Ammon's horn (tissue), 1 donor: ENCODE measurements at regions not wholly inside any gene's neighbourhood (a gene's known extent, or its start where the extent isn't known, plus 50 kb on each side); places are given as distances from the start of the nearest gene placed in this dataset.

Experiments
- DNase-seq: peaks from one replicate; pipeline ENCODE4 v3.0.0-alpha.2; 2016; ENCODE audit warnings: low spot score

DNA sequence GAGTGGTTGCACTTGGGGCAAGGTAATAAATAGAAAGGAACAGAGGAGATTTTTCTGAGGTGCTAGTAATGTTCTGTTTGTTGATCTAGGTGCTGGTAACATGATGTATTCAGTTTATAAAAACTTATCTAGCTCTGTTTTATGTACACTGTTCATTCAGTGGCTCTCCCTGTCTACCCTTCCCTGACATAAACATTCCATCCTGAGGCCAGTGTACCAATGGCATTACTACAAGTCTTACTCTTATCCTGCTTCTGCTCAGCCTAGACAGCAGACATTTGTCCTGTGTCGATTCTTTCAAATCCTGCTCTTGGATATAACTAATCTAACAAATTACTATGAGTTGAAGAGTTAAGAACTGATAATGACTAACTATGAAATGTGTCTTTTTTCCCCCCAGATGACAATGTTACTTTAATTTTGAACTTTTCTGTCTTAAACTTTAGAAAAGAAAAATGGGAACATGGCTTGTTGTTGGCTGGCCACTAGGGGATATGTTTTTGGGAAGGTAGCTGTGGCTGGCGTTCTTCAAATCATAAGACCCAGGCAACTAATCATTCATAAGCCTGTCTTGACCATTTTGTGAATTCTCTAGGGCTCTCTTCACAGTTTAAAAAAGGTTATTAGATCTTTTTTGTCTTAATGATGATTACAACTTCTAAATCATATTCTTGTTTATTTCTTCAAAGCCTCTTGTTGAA, 390.9 kb downstream of the PBX1 start:
- no peak for DNase-seq

DNA sequence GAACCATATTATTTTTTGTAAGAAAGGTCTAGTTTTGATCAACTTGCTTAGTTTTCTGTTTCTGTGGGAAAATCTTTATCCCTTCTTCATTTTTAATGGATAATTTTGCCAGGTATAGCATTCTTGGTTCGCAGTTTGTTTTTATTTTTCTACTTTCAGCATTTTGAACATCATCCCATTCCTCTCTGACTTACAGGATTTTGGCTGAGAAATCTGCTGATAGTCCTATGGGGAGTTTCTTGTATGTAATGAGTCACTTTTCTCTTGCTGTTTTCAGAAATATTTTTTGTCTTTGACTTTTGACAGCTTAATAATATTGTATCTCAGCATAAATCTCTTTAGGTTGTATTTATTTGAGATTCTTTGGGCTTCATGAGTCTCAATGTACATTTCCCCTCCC, 389.1 kb downstream of the PBX1 start:
- no peak for DNase-seq

DNA sequence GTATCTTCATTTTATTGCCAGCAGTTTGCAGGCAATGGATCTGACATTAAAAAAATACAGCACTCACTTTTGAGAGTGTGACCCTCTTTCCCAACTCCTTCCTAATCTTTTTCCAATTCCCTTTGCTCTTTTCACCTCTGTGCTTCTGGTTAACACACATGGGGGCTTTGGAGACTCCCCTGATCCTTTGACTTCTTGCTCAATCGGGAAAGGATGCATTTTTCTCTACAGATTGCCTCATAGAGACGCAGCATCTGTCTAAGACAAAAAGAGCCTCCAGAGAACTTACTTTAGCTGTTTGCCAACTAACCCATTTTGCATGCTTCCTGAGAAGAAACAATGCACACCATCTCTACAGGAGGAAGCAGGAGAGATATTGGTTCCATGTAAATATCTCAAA, 378.3 kb downstream of the PBX1 start:
- no peak for DNase-seq

DNA sequence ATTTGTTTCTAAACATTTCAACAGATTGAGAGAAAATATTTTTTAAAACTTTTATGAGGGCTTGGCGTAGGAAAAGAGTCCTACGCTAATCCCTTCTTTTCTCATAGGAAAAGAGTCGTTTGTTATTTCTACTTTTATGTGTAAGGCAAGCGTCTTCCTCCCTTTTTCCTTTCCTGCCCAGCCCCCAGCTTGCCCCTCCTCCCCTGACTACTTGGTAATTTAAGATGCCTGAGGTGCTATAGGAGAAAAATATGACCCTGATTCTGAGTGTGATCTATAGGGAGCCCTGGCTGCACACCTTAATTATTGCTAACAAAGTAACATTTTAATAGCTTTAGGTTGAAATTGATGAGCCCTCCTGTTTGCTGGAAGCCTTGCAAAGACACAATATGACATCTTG, 373.6 kb downstream of the PBX1 start:
- DNase-seq, result no peak

DNA sequence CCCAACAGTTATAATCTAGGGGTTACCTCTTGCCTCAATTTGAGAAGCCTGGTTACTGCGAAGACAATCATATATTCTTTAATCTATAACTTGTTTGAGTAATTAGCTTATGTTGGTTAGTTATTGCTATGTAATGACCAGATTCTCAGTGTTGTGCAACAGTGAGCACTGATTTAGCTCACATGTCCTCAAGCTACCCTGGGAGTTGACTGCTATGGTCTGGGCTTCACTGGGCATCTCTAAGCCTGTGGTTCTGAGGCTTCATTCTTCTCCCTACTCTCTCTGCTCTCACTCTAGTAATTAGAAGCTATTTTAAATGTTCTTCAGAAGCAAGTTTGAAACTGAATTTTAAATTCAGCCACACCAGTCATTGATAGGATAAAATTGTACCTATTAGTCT, 371.8 kb downstream of the PBX1 start:
- no peak for DNase-seq

DNA sequence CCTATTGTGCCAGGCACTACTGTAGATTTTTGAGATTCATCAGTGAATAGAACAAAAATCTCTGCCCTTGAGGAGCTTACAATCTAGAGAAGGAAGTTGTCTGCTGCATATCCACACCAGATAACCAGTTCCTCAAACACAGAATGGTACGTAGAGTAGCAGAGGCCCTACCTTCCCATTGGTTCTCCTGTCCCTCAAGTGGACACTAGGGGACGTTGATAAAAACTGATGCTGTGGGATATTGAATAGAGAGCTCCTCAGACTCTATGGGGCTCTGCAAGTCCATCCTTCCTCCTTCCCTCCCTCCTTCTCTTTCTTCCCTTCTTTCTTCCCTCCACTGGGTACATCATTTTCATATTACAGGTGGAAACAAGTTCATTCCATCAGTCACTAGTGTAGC, 371.3 kb downstream of the PBX1 start:
- DNase-seq, result no peak

DNA sequence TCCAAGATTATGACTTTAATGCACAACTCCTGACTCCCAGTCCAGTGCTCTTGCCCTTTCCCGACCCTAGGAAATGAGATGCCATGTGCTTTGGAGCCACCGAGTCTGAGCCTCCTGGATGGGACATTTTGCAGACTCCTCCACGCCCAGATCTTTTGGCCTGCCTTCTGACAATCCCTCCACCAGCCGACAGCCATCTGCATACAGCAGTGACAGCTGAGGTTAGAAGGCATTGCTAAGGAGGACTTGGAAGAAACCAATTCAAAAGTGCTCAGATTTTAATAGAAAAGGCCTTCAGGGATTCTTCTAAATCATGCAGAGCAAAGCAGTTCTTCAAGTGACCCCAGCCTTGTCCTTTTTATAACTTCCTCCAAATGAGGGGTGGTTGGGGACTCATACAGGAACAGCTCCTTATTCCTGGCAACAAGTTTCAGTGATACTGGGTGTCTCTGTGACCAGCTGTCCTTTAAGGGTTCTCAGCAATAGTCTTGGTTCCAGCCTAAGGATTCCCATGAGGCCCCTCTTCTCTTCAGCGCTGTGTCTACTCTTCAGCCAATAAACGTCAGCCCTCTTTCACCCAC, 369.3 kb downstream of the PBX1 start:
- DNase-seq, result no peak

DNA sequence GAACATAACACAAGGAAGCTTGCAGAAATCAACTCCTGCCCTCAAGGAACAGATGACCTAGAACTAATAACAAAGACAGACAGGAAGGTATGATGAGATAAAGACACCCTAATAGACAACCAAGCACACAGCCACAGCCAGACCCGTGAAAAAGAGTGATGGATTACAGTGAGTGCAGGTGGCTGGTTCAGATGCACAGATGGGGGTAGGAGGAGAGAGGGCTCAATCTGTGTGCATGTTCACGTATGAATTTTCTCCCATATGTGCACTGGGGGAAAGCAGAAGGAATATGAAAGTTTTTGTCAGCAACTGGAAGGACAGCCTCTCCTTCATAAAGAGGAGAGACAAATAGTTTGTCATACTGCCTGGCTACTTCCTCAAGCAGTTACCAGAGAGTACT, 367.1 kb downstream of the PBX1 start:
- DNase-seq, result peak; percentile 55

DNA sequence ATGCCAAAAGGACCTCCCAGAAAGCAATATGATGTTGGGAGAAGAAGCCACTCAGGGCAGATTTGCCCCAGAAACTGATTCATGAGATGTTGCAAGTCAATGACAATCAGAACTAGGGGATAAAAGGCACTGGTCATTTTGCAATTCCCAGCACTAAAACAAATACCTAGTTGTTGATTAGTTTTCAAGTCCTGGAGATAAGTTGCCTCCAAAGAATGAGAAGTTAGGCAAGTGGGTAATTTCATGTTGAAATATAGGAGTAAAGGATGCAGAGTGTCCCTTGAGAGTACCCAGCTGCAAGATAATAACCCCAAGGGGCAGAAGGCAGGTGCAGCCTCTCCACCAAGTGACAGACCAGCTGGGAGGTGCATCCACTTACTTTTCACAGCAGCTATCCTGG, 363.6 kb downstream of the PBX1 start:
- DNase-seq, result no peak

DNA sequence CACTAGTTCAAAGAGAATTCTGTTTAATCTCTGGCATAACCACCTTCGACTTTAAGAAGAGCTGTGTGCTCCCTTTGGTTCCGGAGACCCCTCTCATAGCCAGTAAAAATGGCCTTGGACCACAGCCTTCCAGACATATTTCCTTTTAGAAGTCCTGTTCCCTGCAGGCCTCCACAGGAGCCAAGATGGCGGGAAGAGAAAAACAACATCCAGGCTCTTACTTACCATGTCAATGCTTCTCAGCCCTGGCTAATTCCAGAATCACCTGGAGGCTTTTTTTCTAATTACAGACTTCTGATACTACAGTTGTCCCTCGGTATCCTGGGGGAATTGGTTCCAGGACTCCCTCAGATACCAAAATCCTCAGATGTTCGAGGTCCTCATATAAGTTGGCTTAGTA, 362.5 kb downstream of the PBX1 start:
- DNase-seq, result no peak

DNA sequence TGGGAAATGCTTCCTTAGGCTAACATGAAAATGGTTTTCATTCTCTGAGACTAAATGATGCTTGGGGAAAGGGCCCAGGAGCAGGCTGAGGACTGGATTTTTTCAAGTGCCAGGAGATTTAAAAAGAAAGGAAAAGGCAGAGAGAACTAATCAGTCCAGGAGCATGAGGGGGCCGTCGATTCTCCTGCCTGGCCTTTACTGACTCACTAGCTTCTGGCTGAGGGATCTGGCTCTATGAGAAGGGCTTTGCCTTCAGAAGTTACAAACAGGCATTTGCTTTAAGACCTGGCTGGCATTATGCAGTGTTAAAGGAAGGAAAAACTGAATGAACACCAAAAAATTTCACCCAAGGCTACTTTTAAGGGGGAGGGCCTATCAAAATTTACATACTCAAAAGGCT, 359.2 kb downstream of the PBX1 start:
- DNase-seq, result no peak

DNA sequence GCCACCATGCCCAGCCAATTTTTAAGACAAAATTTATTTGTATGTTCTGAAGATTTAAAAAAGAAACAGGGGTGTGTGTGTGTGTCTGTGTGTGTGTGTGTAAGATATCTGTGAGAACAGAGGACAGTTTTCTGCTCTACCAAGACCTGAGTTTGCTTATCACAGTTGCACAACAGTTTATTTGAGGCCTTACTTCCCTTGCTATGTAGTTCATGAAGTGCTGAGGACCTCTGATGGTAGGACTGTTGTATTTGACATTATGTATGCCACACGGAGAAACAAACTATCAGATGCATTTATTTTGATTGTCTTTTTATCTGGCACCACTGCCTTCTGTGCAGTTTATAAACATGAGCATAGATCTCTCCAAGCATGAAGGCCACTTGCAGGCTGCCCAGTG, 355.2 kb downstream of the PBX1 start:
- DNase-seq, result peak; percentile 63

DNA sequence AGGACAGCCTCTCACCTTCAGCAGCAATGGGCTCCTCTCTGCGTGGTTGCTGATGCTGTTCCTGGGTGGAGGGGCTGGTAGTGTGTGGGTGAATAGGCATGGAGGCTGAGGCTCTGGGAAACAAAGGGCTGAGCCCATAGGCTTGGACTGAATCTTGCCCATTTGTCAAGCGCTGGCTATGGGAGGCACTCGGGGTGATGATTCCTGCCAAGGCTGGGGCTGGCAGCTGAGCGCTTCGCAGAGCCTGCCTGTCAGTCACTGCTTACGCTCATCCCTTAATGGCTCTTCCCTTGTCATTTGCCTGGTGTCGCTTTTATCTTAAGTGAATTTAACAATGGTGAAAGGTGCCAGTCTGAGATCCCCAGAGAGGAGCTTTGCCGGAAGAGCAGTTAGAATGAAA, 353.3 kb downstream of the PBX1 start:
- no peak for DNase-seq

DNA sequence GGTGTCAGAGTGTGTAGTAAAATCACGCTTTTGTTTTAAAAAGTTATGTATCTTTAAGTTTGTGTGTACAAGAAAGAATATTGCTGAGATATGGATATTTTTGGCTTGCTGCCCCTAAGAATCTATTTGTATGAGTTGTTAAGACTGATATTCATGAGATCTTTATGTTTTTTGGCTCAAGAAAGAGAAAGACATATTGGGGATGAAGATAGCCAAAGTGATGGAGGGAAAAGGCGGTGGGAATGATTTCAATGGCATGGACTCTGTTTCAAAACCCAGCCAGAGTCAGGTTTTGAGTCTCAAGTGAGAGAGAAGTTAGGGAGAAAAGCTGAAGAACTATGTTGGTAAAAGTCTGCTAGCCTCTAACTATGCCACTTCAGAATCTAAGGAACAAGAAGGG, 351.7 kb downstream of the PBX1 start:
- DNase-seq, result no peak

DNA sequence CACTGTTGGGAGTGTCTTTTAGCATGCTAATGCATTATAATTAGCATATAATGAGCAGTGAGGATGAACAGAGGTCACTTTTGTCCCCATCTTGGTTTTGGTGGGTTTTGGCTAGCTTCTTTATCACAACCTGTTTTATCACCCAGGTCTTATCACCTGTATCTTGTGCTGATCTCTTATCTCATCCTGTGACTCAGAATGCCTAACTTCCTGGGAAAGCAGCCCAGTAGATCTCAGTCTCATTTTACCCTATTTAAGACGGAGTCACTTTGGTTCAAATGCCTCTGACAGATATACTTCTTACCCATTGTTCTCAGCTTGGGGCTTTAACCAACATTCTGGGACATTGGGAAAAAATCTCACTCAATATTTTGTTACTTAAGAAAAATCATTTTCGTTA, 348.7 kb downstream of the PBX1 start:
- no peak for DNase-seq

DNA sequence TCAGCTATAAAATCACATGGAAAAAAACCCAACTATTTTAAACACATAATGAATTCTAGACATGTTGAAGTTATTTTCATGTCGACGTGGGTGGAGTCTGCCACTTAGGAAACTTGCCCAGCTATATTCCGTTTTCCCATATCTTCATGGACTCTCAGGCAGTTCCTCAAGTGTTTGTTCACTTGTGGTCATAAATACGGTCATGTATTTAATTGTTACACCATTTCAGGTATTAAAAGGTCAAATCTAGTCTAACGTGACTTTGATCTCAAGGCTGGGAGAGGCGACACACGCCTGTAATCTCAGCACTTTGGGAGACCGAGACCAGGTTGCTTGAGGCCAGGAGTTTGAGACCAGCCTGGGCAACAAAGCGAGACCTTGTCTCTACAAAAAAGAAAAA, 346.9 kb downstream of the PBX1 start:
- no peak for DNase-seq

DNA sequence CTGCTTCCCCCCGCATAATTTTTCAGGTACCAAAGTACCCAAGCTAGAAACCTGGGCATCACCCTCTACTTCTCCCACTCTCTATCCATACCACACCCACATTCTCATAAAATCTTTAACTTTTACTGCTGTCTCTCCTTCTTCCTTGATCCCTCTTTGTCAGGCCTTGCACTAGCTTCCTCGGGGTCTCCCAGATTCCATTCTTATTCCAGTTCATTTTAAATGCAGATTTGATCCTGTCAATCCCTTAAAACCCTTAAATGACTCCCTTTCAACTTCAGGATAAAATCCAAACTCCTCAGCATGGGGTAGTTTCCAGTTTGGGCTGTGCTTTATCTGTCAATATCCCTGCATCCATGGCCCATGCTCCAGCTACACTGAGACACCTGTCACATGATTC, 343.5 kb downstream of the PBX1 start:
- no peak for DNase-seq
